ENCODE measurements at regions not wholly inside any gene's neighbourhood (a gene's known extent, or its start where the extent isn't known, plus 50 kb on each side); places are given as distances from the start of the nearest gene placed in this dataset.

GRCh38 chr6:48176645-48177308 is 65.8 kb upstream of the PTCHD4 start:
- H3K4me3 ChIP-seq (replicated peaks; ENCODE audit: low read depth, low read length) = no peak overlapping the region
- TF ChIP-seq CTCF (IDR thresholded peaks at IDR 0.05; ENCODE audit: low read depth, low read length, missing control alignments) = no peak
- no peak for DNase-seq (ENCODE audit: extremely low read depth, low read depth)

- no peak overlapping the region for H3K4me3 ChIP-seq (replicated peaks; ENCODE audit: low read depth, low read length)
- DNase-seq (ENCODE audit: extremely low read depth, low read depth) = no peak
- TF ChIP-seq CTCF (IDR thresholded peaks at IDR 0.05; ENCODE audit: low read depth, low read length, missing control alignments) = no peak
These were observed 58.6 kb upstream of the PTCHD4 start for GRCh38 chr6:48169635-48170034.
